ENCODE measurements at regions not wholly inside any gene's neighbourhood (a gene's known extent, or its start where the extent isn't known, plus 50 kb on each side); places are given as distances from the start of the nearest gene placed in this dataset.

GRCh38 chr4:167290678-167291077 lies 56.4 kb upstream of the SPOCK3 start:
- H3K4me3 ChIP-seq (ENCODE audit: control insufficient read depth in 2 of 3, extremely low read depth in 1 of 3, insufficient read depth in 2 of 3, low read depth in 1 of 3, low read length in 3 of 3), result no peak overlapping the region
- no peaks in the 10 kb centered on the region for H3K36me3 ChIP-seq (ENCODE audit: control insufficient read depth in 2 of 2, extremely low read depth in 1 of 2, insufficient read depth in 2 of 2, low read length in 2 of 2)
- DNase-seq (ENCODE audit: low read depth, low spot score) (no peak), FAIRE-seq (no peak)
- no peak overlapping the region for H2AFZ ChIP-seq (ENCODE audit: control insufficient read depth, low read length)
- no peaks in the 10 kb centered on the region for H4K20me1 ChIP-seq (ENCODE audit: control insufficient read depth, extremely low read depth, insufficient read depth, low read length)
- H3K27ac ChIP-seq (ENCODE audit: control insufficient read depth, insufficient read depth, low read length), result no peak overlapping the region
- no peak overlapping the region for H3K9ac ChIP-seq (ENCODE audit: control insufficient read depth, extremely low read depth, insufficient read depth, low read length)
- no peaks in the 10 kb centered on the region for H3K27me3 ChIP-seq (ENCODE audit: control insufficient read depth, extremely low read depth, insufficient read depth, low read length)
- no peaks in the 10 kb centered on the region for H3K9me3 ChIP-seq (ENCODE audit: control insufficient read depth, low read depth, low read length)
- no peak for TF ChIP-seq EZH2 (IDR thresholded peaks at IDR 0.05; ENCODE audit: low read length)
- TF ChIP-seq, protein P1, sequence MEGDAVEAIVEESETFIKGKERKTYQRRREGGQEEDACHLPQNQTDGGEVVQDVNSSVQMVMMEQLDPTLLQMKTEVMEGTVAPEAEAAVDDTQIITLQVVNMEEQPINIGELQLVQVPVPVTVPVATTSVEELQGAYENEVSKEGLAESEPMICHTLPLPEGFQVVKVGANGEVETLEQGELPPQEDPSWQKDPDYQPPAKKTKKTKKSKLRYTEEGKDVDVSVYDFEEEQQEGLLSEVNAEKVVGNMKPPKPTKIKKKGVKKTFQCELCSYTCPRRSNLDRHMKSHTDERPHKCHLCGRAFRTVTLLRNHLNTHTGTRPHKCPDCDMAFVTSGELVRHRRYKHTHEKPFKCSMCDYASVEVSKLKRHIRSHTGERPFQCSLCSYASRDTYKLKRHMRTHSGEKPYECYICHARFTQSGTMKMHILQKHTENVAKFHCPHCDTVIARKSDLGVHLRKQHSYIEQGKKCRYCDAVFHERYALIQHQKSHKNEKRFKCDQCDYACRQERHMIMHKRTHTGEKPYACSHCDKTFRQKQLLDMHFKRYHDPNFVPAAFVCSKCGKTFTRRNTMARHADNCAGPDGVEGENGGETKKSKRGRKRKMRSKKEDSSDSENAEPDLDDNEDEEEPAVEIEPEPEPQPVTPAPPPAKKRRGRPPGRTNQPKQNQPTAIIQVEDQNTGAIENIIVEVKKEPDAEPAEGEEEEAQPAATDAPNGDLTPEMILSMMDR (optimal IDR thresholded peaks at IDR 0.05 in 1 of 3, IDR thresholded peaks at IDR 0.05 in 1 of 3, conservative IDR thresholded peaks at IDR 0.05 in 1 of 3; ENCODE audit: extremely low read depth in 1 of 3, insufficient read depth in 2 of 3, low read length in 3 of 3), result no peak
- no peaks in the 10 kb centered on the region for H3K4me1 ChIP-seq (ENCODE audit: control insufficient read depth, extremely low read depth, insufficient read depth, low read length)
- H3K4me2 ChIP-seq (ENCODE audit: control insufficient read depth, extremely low read depth, insufficient read depth, low read depth, low read length), result no peak overlapping the region
- H3K79me2 ChIP-seq (ENCODE audit: control insufficient read depth, insufficient read depth, low read length), result no peaks in the 10 kb centered on the region
- H3K9me1 ChIP-seq (ENCODE audit: control insufficient read depth, extremely low read depth, insufficient read depth, low read length), result no peaks in the 10 kb centered on the region
- dilution Hi-C loops (cut with MboI; ENCODE audit: extremely low pct_ligation_motif_present, low sequenced_read_pairs), result loop anchor here (25.0 kb wide), 1 partner anchor 278 kb away; no protein-coding TSS in a partner anchor

DNA sequence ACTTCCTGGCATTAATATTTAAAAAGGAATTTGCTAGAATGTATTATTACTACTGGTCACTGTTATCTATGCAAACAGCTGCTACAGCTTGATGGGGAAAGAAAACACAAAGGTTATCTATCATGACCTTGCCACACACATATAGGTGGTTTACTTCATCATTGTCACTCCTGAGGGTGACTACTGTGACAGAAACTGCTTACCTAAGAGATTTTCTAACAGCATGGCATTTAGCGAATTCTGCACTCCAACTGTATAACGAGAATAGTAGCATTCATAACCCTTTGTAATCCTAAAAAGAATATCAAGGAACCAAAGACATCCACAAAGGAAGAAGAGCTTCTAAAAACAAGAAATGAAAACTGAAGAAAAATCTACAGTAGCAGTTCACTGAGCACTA lies 74.6 kb upstream of the SPOCK3 start:
- H4K20me1 ChIP-seq (ENCODE audit: control insufficient read depth, extremely low read depth, insufficient read depth, low read length), result no peaks in the 10 kb centered on the region

More for the DNA sequence above, 74.6 kb upstream of the SPOCK3 start:
- dilution Hi-C loops (cut with MboI; ENCODE audit: extremely low pct_ligation_motif_present, low sequenced_read_pairs), result no loop called here
- no peaks in the 10 kb centered on the region for H3K4me1 ChIP-seq (ENCODE audit: control insufficient read depth, extremely low read depth, insufficient read depth, low read length)
- H3K9me3 ChIP-seq (ENCODE audit: control insufficient read depth, low read depth, low read length), result no peaks in the 10 kb centered on the region
- no peak overlapping the region for H3K27ac ChIP-seq (ENCODE audit: control insufficient read depth, insufficient read depth, low read length)
- no peaks in the 10 kb centered on the region for H3K36me3 ChIP-seq (ENCODE audit: control insufficient read depth in 2 of 2, extremely low read depth in 1 of 2, insufficient read depth in 2 of 2, low read length in 2 of 2)
- H3K9me1 ChIP-seq (ENCODE audit: control insufficient read depth, extremely low read depth, insufficient read depth, low read length), result no peaks in the 10 kb centered on the region
- H3K4me2 ChIP-seq (ENCODE audit: control insufficient read depth, extremely low read depth, insufficient read depth, low read depth, low read length), result no peak overlapping the region
- H3K27me3 ChIP-seq (ENCODE audit: control insufficient read depth, extremely low read depth, insufficient read depth, low read length), result no peaks in the 10 kb centered on the region
- H3K4me3 ChIP-seq (ENCODE audit: control insufficient read depth in 2 of 3, extremely low read depth in 1 of 3, insufficient read depth in 2 of 3, low read depth in 1 of 3, low read length in 3 of 3), result no peak overlapping the region
- H2AFZ ChIP-seq (ENCODE audit: control insufficient read depth, low read length), result no peak overlapping the region
- DNase-seq (ENCODE audit: low read depth, low spot score) (no peak), FAIRE-seq (no peak)
- TF ChIP-seq EZH2 (IDR thresholded peaks at IDR 0.05; ENCODE audit: low read length), result no peak
- TF ChIP-seq, protein P1 (optimal IDR thresholded peaks at IDR 0.05 in 1 of 3, IDR thresholded peaks at IDR 0.05 in 1 of 3, conservative IDR thresholded peaks at IDR 0.05 in 1 of 3; ENCODE audit: extremely low read depth in 1 of 3, insufficient read depth in 2 of 3, low read length in 3 of 3), result no peak
- no peaks in the 10 kb centered on the region for H3K79me2 ChIP-seq (ENCODE audit: control insufficient read depth, insufficient read depth, low read length)
- no peak overlapping the region for H3K9ac ChIP-seq (ENCODE audit: control insufficient read depth, extremely low read depth, insufficient read depth, low read length)

Measured in keratinocyte (primary cell).